HAP-1 (cell line): ENCODE measurements at regions not wholly inside any gene's neighbourhood (a gene's known extent, or its start where the extent isn't known, plus 50 kb on each side); places are given as distances from the start of the nearest gene placed in this dataset.

Experiments used
- DNase-seq, 2 experiments: peaks; one replicate each; pipeline ENCODE4 v3.0.0-alpha.2; 2016 to 2020; ENCODE audit warnings: low spot score in 2 of 2
- H3K27me3 ChIP-seq: fragments of 250-450 bp; sonication (Bioruptor Pico); 2 replicates; pipeline ENCODE4 v1.5.1; 2020; ENCODE audit warnings: low read depth, mild to moderate bottlenecking, moderate library complexity
- H3K36me3 ChIP-seq: fragments of 250-450 bp; sonication (Bioruptor Pico); replicated peaks from 2 replicates; pipeline ENCODE4 v1.5.1; 2020; ENCODE audit warnings: mild to moderate bottlenecking
- H3K4me1 ChIP-seq: fragments of 250-450 bp; sonication (Bioruptor Pico); 2 replicates; pipeline ENCODE4 v1.5.1; 2020; ENCODE audit warnings: mild to moderate bottlenecking
- H3K4me3 ChIP-seq: fragments of 250-450 bp; sonication (Bioruptor Pico); 2 replicates; pipeline ENCODE4 v1.5.1; 2020; ENCODE audit warnings: mild to moderate bottlenecking, moderate library complexity
- H3K9me3 ChIP-seq: fragments of 250-450 bp; sonication (Bioruptor Pico); 2 replicates; pipeline ENCODE4 v1.5.1; 2020; ENCODE audit warnings: mild to moderate bottlenecking, moderate library complexity
- in situ Hi-C: fragments of 300-500 bp; cut with MboI; formaldehyde crosslinking; loops from 3 replicates; pipeline ENCODE4 v1.14.3; 2020; ENCODE audit warnings: low sequenced_read_pairs, inconsistent platforms, mixed read lengths

DNA sequence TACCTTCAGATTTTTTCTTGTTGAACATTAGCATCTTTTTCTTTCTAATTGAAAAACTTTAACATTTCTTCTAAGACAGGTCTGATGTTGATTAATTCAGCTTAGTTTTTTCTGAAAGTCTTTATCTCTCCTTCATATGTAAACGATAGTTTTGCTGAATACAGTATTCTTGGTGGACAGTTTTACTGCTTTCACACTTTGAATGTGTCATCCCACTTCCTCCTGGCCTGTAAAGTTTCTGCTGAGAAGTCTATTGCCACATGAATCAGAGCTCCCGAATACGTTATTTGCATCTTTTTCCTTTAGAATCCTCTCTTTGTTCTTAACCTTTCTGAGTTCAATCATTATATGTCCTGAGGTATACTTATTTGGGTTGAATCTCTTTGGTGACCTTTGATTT, 344.2 kb downstream of the OLFM3 start:
- peak in 1 of 2 experiments; percentile 8 for DNase-seq
- Histone ChIP-seq H3K9me3 (peaks cover 4% of the 10 kb centered on the region; the same call in 1 of the 2 replicates), H3K36me3 (0 out of 2 replicates have a peak, but pooled peaks cover 3% of the 10 kb centered on the region), H3K4me3 (no peak overlapping the region), H3K4me1 (peaks cover 23% of the 10 kb centered on the region), H3K27me3 (no peaks in the 10 kb centered on the region)
- in situ Hi-C loops: no loop called here

DNA sequence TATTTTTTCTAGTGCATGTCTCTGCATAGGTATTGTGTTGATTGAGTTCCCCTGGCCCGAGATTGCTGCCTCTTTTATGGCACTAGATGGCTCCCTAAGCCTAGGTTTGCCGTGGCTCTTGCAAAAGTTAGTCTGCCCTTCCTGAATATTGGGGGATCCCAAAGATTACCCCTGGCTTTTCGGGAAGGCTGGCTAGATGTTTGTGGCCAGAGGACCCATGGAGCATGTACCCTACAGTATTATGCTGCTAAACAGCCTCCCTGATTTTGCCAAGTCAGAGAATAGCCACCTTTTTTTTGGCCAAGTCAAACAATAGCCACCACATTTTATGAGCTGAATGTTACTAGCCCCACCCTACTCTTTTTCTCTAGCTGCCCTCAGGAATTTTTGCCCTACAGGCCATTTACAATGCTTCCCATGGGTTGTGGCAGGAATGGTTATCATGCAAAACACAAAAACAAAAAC, 343.2 kb downstream of the OLFM3 start:
- DNase-seq: peak; percentile 84 to 97
- Histone ChIP-seq H3K9me3 (peaks cover 4% of the 10 kb centered on the region; the same call in 1 of the 2 replicates), H3K27me3 (no peaks in the 10 kb centered on the region), H3K4me1 (peaks cover 23% of the 10 kb centered on the region), H3K36me3 (0 out of 2 replicates have a peak, but pooled peaks cover 3% of the 10 kb centered on the region), H3K4me3 (no peak overlapping the region)
- in situ Hi-C loops: no loop called here

DNA sequence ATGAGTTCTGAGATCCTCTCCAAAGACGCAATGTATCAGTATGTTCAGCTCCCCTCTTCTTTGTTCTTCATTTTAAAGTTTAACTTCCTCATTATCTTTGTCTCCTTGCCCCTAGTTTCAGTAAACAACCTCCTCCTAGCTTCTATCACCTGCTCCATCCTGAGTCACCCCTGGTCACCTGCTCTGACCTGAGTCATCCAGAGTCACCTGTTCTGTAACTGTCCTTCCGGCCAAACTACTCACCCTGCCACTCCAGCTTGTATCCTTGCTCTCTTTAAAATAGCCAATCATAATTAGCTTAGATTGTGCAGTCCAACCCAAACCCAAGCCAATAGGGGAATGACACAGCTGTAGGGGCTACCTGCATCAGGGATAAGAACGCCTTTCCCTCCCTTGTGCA, 332.0 kb downstream of the OLFM3 start:
- peaks cover 2% of the 10 kb centered on the region; the same call in 1 of the 2 replicates for H3K9me3 ChIP-seq
- H3K36me3 ChIP-seq: no peaks in the 10 kb centered on the region
- H3K27me3 ChIP-seq: no peaks in the 10 kb centered on the region
- no peak for DNase-seq
- H3K4me3 ChIP-seq: no peak overlapping the region
- no peaks in the 10 kb centered on the region; the same call in 1 of the 2 replicates for H3K4me1 ChIP-seq
- in situ Hi-C loops: no loop called here

DNA sequence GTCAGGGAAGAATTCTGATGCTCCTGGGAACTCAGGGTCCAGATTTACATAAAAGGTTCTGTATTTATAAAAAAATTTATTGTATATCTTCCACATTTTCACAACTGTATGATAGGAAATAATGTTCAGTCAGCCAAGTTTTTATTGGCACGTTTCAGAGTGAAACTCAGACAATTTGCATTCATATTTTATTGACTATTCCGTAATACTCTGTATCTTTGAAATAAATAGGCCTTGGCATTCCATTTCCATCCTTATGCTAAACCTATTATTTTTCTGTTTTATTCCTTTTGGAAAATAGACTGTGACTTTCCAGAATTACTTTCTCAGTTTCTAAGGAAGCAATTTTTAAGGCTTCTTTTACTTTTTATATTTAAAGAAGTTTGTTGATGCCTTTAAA, 329.0 kb downstream of the OLFM3 start:
- Histone ChIP-seq H3K36me3 (no peaks in the 10 kb centered on the region), H3K27me3 (no peaks in the 10 kb centered on the region), H3K4me3 (no peak overlapping the region), H3K4me1 (no peaks in the 10 kb centered on the region; the same call in 1 of the 2 replicates), H3K9me3 (no peaks in the 10 kb centered on the region; the same call in 1 of the 2 replicates)
- in situ Hi-C loops: no loop called here
- no peak for DNase-seq

DNA sequence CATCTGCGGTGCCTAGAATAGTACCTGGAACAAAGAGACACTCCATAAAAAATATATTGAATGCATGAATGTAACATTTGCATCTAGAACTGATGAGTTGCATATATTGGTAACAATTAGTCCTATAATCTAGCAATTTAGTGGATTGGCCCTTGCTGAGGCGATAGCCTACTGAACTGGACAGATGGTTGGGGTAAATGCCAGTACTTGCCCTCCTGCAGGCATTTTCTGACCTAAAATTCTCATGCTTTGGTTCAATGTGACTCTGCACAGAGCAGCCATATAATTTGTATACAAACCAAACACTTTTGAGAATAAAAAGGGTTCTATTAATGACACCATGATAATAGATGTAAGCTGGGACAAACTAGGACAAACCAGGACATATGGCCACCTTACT, 313.6 kb downstream of the OLFM3 start:
- no peaks in the 10 kb centered on the region for H3K36me3 ChIP-seq
- DNase-seq: no peak
- in situ Hi-C loops: no loop called here

DNA sequence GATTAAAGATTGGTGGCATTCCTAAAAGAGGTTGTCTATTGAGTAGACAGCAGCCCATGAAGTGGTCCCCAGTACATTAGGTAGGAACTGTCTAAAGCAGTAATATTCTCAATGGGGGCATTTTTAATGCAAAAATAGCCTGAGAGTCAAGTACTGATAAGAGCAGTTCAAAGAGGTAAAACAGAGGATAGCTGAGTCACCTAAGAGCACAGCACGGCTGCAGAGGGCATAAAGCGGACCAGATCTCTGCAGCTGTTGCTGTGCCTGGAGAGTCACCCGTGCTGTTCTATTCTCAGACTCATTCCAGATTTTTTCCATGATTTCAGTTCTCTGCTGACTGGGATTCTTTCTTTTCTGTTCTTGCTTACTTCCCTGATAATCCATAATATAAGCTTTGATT, 313.2 kb downstream of the OLFM3 start:
- Histone ChIP-seq H3K36me3 (no peaks in the 10 kb centered on the region), H3K4me3 (no peak overlapping the region), H3K9me3 (no peaks in the 10 kb centered on the region), H3K27me3 (no peaks in the 10 kb centered on the region), H3K4me1 (no peaks in the 10 kb centered on the region)
- in situ Hi-C loops: no loop called here
- no peak for DNase-seq

More for the DNA sequence above, 313.6 kb downstream of the OLFM3 start:
- H3K4me3 ChIP-seq: no peak overlapping the region
- no peaks in the 10 kb centered on the region for H3K27me3 ChIP-seq
- no peaks in the 10 kb centered on the region for H3K9me3 ChIP-seq
- no peaks in the 10 kb centered on the region for H3K4me1 ChIP-seq

DNA sequence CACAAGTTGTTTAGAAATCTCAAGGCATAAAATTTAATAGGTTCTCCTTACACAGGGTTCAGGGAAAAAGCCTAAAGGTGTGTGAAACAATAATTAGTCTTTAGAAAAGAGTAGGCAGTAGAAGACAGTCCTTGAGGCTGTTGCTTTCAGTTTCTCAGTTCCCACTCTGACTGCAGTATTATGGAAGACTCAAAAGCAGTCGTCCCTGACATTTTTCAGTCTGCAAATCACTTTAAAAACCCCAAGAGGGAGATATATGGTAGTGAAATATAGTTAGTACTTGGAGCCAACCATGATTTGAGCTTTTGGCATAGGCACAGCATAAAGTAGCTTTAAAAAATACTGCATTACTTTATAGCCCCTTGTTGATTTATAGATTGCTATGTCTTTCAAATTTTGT, 299.7 kb downstream of the OLFM3 start:
- no peak overlapping the region for H3K4me3 ChIP-seq
- DNase-seq: no peak
- peaks cover 7% of the 10 kb centered on the region; the same call in 1 of the 2 replicates for H3K4me1 ChIP-seq
- no peaks in the 10 kb centered on the region for H3K36me3 ChIP-seq
- no peaks in the 10 kb centered on the region for H3K9me3 ChIP-seq
- in situ Hi-C loops: no loop called here
- no peaks in the 10 kb centered on the region for H3K27me3 ChIP-seq

DNA sequence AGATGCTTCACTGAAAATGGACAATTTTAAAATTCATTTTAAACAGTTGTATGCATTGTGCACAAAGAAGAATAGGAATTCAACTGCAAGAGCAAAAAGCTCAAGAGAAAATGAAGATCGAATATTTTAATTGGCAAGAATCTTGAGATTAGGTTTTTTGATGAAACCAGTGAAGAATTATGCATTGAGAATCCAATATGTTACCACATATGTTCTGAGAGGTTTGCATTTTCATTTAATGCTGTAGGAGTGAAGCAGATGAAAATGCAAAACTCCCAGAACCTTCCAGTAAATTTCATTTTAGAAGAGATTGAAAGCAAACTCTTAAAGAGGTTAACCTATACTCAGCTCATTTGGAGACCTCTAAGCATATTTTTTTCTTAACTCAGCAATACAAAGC, 298.0 kb downstream of the OLFM3 start:
- Histone ChIP-seq H3K36me3 (no peaks in the 10 kb centered on the region), H3K4me3 (no peak overlapping the region), H3K27me3 (no peaks in the 10 kb centered on the region), H3K9me3 (no peaks in the 10 kb centered on the region), H3K4me1 (peaks cover 19% of the 10 kb centered on the region)
- no peak for DNase-seq
- in situ Hi-C loops: no loop called here

DNA sequence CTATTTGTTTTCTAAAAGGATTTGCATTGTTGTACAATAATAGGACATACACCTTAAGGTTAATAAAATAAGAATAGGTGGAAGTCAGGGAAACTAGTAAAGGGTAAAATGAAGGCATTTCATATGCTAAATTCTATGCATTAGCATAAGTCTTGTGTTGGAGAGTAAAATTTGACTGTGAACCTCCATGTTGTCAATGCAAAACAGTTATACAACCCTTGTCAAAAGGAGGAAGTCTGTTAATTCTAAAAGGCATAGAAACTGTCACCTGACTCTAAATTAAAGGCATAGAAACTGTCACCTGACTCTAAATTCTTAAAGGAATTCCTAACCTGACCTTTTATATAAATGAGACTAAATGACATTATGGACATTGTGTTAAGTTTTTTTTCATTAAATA, 291.8 kb downstream of the OLFM3 start:
- H3K36me3 ChIP-seq: no peaks in the 10 kb centered on the region
- peaks cover 35% of the 10 kb centered on the region for H3K4me1 ChIP-seq
- peak in 1 of 2 experiments; percentile 98 for DNase-seq
- no peaks in the 10 kb centered on the region for H3K27me3 ChIP-seq
- in situ Hi-C loops: no loop called here
- H3K4me3 ChIP-seq: no peak overlapping the region
- no peaks in the 10 kb centered on the region for H3K9me3 ChIP-seq

DNA sequence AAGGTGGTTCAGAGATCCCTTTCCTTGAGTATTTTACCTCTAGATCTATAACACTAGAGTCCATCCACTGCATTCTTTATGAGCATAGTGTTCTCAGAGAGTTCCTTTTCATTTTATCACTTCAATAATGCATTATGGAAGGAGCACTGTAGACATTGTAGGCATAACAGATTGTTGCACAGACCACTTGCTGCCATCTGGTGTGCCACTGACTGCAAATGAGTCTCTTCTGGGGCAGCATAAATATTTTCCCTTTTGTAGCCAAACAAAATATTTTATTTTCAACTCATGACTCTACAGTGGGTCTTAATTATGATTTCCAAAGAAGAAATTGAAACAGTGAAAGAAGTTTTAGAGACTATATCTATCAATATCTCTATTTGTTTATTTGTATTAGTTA, 290.4 kb downstream of the OLFM3 start:
- no peak overlapping the region for H3K4me3 ChIP-seq
- H3K36me3 ChIP-seq: no peaks in the 10 kb centered on the region
- peaks cover 35% of the 10 kb centered on the region for H3K4me1 ChIP-seq
- H3K9me3 ChIP-seq: no peaks in the 10 kb centered on the region
- no peak for DNase-seq
- in situ Hi-C loops: no loop called here
- no peaks in the 10 kb centered on the region for H3K27me3 ChIP-seq

DNA sequence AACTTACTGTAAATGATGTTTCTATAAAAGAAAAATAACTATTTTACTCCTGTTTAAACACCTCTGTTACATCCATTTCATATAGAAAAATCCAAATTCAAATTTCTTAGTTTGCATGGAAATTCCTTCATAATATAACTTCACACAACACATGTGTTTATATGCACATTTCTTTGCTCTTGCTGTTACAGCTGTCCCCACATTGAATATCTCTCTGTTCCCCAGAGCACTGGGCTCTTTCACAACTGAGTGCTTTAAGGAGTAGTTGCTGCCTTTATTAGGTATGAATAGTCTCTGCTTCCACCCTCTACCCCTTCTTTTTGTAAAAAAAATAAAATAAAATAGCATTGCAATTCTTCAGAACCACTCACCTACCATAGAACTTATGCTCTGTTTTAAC, 287.0 kb downstream of the OLFM3 start:
- peaks cover 27% of the 10 kb centered on the region for H3K4me1 ChIP-seq
- H3K36me3 ChIP-seq: no peaks in the 10 kb centered on the region
- H3K9me3 ChIP-seq: no peaks in the 10 kb centered on the region
- no peak overlapping the region for H3K4me3 ChIP-seq
- no peak for DNase-seq
- in situ Hi-C loops: no loop called here
- no peaks in the 10 kb centered on the region for H3K27me3 ChIP-seq

DNA sequence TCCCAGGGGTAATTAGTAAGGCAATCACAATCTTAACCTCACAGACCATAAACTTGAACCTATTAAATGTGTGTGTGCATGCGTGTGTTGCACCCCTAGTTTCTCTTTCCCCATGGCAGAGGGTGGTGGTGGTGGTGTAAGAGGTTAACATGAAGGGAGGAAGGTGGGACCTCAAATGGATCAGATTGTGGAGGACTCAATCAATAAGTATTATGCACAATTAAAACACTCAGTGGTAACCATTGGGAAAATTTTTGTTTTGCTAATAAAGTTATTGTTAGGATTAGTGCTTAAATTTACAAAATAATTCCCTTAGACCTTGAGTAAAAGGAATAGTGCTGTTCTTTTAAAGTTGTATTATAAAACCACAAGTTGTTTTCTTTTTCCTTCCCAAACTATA, 283.0 kb downstream of the OLFM3 start:
- peaks cover 19% of the 10 kb centered on the region for H3K4me1 ChIP-seq
- H3K9me3 ChIP-seq: no peaks in the 10 kb centered on the region
- H3K4me3 ChIP-seq: no peak overlapping the region
- in situ Hi-C loops: no loop called here
- peak; percentile 18 to 61 for DNase-seq
- no peaks in the 10 kb centered on the region for H3K27me3 ChIP-seq
- H3K36me3 ChIP-seq: no peaks in the 10 kb centered on the region

DNA sequence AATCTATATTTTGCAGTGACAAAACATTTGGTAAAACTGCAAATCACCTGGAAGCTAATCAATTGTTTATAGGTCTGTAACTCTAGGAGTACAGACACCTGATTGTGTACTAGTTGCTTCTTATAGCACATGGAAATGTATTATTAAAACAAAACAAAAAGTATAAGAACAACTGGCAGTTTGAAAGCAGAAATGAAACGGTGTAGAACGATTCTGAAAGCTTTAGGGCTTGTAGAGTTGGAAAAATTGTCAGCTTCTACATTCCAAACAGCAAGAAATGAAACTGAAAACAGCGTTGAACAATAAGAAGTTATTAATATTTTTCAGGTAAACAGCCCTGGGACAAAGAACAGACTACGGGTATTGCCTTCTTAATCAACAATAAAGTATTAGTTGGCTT, 273.3 kb downstream of the OLFM3 start:
- in situ Hi-C loops: no loop called here
- no peak overlapping the region for H3K4me3 ChIP-seq
- no peaks in the 10 kb centered on the region for H3K27me3 ChIP-seq
- H3K36me3 ChIP-seq: no peaks in the 10 kb centered on the region
- H3K9me3 ChIP-seq: no peaks in the 10 kb centered on the region
- DNase-seq: no peak
- no peaks in the 10 kb centered on the region for H3K4me1 ChIP-seq

DNA sequence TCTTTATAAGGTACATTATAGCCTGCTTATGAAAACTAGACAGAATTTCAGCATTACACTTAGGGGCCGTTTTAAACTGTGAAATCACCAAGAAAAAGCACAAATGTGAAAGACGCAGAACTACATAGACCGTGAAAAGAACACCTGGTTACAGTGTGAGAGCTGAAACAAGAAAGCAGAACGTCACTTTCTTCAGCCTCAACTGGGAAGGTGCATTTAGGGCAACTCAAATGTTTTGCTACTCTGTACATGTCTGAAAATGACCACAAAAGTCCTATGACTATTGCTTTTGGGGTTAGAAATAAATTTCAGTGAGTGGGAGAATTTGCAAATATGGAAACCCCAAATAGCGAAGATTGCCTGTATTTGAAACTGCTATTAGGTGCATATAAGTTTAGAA, 268.7 kb downstream of the OLFM3 start:
- in situ Hi-C loops: no loop called here
- Histone ChIP-seq H3K36me3 (no peaks in the 10 kb centered on the region), H3K4me1 (no peaks in the 10 kb centered on the region)

DNA sequence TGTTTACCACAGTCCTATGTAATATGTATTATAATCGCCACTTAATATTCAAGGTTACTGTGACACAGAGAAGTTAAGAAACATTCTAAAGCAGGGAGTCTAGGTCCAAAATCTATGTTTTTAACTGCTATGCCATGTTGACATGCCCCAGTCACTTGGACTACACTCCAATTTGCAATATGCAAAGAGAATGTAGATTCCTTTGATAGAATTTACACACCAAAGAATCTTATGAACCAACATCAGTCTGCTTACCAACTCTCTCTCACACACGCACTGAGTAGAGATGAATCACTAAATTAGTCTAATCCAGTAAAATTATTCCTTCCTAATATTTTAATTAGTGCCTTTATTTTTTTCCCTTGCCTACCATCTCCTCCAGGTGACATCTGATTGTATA, 266.2 kb downstream of the OLFM3 start:
- Histone ChIP-seq H3K36me3 (no peaks in the 10 kb centered on the region), H3K4me1 (no peaks in the 10 kb centered on the region), H3K27me3 (no peaks in the 10 kb centered on the region), H3K9me3 (no peaks in the 10 kb centered on the region), H3K4me3 (no peak overlapping the region)
- in situ Hi-C loops: no loop called here
- DNase-seq: no peak

More for the DNA sequence above, 268.7 kb downstream of the OLFM3 start:
- no peak for DNase-seq
- no peaks in the 10 kb centered on the region for H3K9me3 ChIP-seq
- no peaks in the 10 kb centered on the region for H3K27me3 ChIP-seq
- H3K4me3 ChIP-seq: no peak overlapping the region
